ENCODE measurements at regions not wholly inside any gene's neighbourhood (a gene's known extent, or its start where the extent isn't known, plus 50 kb on each side); places are given as distances from the start of the nearest gene placed in this dataset.

DNA sequence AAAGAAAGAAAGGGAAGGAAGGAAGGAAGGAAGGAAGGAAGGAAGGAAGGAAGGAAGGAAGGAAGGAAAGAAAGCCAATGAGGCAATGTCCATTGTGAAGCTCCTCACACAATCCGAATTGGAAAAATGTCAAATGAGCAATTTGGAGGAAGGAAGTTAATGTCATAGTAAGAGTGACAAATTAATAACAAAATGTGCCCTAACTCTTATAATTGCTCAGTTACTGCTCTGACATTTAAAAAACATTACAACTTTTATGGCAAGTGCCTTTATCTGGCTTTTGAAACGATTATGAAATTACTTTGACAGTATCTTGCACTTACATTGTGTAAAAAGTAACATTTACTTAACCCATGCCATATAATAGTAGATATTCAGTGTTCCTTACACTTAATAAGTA, 96.5 kb upstream of the EFHC2 start:
- TF ChIP-seq, protein P1, sequence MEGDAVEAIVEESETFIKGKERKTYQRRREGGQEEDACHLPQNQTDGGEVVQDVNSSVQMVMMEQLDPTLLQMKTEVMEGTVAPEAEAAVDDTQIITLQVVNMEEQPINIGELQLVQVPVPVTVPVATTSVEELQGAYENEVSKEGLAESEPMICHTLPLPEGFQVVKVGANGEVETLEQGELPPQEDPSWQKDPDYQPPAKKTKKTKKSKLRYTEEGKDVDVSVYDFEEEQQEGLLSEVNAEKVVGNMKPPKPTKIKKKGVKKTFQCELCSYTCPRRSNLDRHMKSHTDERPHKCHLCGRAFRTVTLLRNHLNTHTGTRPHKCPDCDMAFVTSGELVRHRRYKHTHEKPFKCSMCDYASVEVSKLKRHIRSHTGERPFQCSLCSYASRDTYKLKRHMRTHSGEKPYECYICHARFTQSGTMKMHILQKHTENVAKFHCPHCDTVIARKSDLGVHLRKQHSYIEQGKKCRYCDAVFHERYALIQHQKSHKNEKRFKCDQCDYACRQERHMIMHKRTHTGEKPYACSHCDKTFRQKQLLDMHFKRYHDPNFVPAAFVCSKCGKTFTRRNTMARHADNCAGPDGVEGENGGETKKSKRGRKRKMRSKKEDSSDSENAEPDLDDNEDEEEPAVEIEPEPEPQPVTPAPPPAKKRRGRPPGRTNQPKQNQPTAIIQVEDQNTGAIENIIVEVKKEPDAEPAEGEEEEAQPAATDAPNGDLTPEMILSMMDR (IDR thresholded peaks at IDR 0.05) = no peak
- TF ChIP-seq POLR2A (IDR thresholded peaks at IDR 0.05) = no peak
